ENCODE measurements at regions not wholly inside any gene's neighbourhood (a gene's known extent, or its start where the extent isn't known, plus 50 kb on each side); places are given as distances from the start of the nearest gene placed in this dataset.
"Not testable (repeated sequence)": the region's sequence is repeated elsewhere in the genome, so short reads cannot be mapped to it uniquely, and the experiment has no call there.

GRCh38 chr16:29227751-29228663 lies 178.5 kb downstream of the NPIPB11 start:
- peaks cover 14% of the 10 kb centered on the region for H3K4me1 ChIP-seq (ENCODE audit: control insufficient read depth, insufficient read depth, low read length)
- H3K27me3 ChIP-seq (ENCODE audit: control insufficient read depth, insufficient read depth, low read length); H3K4me2 ChIP-seq (ENCODE audit: low read depth, low read length); BruUV-seq (replicated peaks); POLR2A ChIA-PET (ENCODE audit: unreplicated experiment); H3K36me3 ChIP-seq (ENCODE audit: control insufficient read depth, insufficient read depth, low read length); H3K9ac ChIP-seq (ENCODE audit: low read depth, low read length); H3K9me1 ChIP-seq (ENCODE audit: insufficient read depth, low read length); H3K9me3 ChIP-seq (ENCODE audit: control insufficient read depth, insufficient read depth, low read length); in situ Hi-C loops (cut with MboI; ENCODE audit: low sequenced_read_pairs); H3K4me3 ChIP-seq (ENCODE audit: insufficient read depth, low read depth, low read length); dilution Hi-C loops (cut with HindIII; ENCODE audit: low sequenced_read_pairs, unreplicated experiment); H3K14ac ChIP-seq (replicated peaks; ENCODE audit: low read depth, low read length); H3K56ac ChIP-seq (ENCODE audit: extremely low read depth, insufficient read depth, low read length); H4K20me1 ChIP-seq (ENCODE audit: insufficient read depth, low read length); H2AK9ac ChIP-seq (replicated peaks; ENCODE audit: low read depth, low read length, poor library complexity); H2AFZ ChIP-seq (replicated peaks; ENCODE audit: low read length, poor library complexity); H3K79me1 ChIP-seq (ENCODE audit: low read depth in 1 of 2, low read length in 2 of 2); CTCF ChIA-PET; intact Hi-C loops (cut with micrococcal nuclease); H2BK5ac ChIP-seq (ENCODE audit: low read depth, low read length, poor library complexity, severe bottlenecking); H3K23ac ChIP-seq (ENCODE audit: low read depth, low read length): not testable (repeated sequence)
- H2BK20ac ChIP-seq (ENCODE audit: low read depth, low read length), result peak overlapping the region; percentile 61; the same call in 1 of the 2 replicates
- TF ChIP-seq CTCF (conservative IDR thresholded peaks at IDR 0.05; ENCODE audit: low read depth, low read length) (peak; percentile 36), RAD21 (IDR thresholded peaks at IDR 0.05; ENCODE audit: low read length) (peak; percentile 45)
- peak; percentile 80 for ATAC-seq (ENCODE audit: low read depth)
- H2BK120ac ChIP-seq (ENCODE audit: low read depth, low read length), result peak overlapping the region; percentile 74
- H4K8ac ChIP-seq (ENCODE audit: low read depth in 2 of 2, low read length in 2 of 2), result peak overlapping the region in 1 of 2 experiments; percentile 50; a peak in 3 of 4 replicates
- H2BK15ac ChIP-seq (ENCODE audit: low read depth, low read length), result peak overlapping the region; percentile 68; the same call in 1 of the 3 replicates
- H3K4ac ChIP-seq (ENCODE audit: low read depth, low read length), result peak overlapping the region; percentile 15
- H3K18ac ChIP-seq (ENCODE audit: low read depth, low read length), result peak overlapping the region; percentile 81
- peak overlapping the region; percentile 59 for H4K91ac ChIP-seq (ENCODE audit: insufficient read depth, low read depth, low read length)
- H4K5ac ChIP-seq (ENCODE audit: low read depth, low read length), result peak overlapping the region; percentile 91
- peak; percentile 57 for DNase-seq
- 73% methylated on average over 2 of the region's 20 CpGs; no CpG with 5 or more reads in 1 of the 2 experiments for WGBS, 2 experiments (ENCODE audit: extremely low coverage in 2 of 2, insufficient read length in 1 of 2)
- peak overlapping the region; percentile 81; the same call in 1 of the 2 replicates for H2AK5ac ChIP-seq (ENCODE audit: low read depth, low read length)
- H3K27ac ChIP-seq (ENCODE audit: insufficient read depth, low read length), result 0 out of 2 replicates have a peak overlapping the region, but pooled peaks have one; percentile 32

All from IMR-90 (cell line).